Body of pancreas (tissue), 4 donors: ENCODE measurements at regions not wholly inside any gene's neighbourhood (a gene's known extent, or its start where the extent isn't known, plus 50 kb on each side); places are given as distances from the start of the nearest gene placed in this dataset.

ENCODE experiments used
- POLR2A ChIP-seq, 3 donors: fragments of 450-650 bp; IDR thresholded peaks; one replicate each; pipeline ENCODE4 v1.6.1; 2016; ENCODE audit warnings: antibody characterized with exemption in 3 of 3, mild to moderate bottlenecking in 2 of 3
- TF ChIP-seq, protein P1 (sequence below), 7 experiments: fragments of 450-650 bp in 4 of 7; fragments of 200-600 bp in 3 of 7; sonication (generic) in 3 of 7; IDR thresholded peaks; one replicate each; pipeline ENCODE4 v1.5.1; 2016 to 2019; ENCODE audit warnings: antibody characterized with exemption in 7 of 7

- TF ChIP-seq, protein P1, sequence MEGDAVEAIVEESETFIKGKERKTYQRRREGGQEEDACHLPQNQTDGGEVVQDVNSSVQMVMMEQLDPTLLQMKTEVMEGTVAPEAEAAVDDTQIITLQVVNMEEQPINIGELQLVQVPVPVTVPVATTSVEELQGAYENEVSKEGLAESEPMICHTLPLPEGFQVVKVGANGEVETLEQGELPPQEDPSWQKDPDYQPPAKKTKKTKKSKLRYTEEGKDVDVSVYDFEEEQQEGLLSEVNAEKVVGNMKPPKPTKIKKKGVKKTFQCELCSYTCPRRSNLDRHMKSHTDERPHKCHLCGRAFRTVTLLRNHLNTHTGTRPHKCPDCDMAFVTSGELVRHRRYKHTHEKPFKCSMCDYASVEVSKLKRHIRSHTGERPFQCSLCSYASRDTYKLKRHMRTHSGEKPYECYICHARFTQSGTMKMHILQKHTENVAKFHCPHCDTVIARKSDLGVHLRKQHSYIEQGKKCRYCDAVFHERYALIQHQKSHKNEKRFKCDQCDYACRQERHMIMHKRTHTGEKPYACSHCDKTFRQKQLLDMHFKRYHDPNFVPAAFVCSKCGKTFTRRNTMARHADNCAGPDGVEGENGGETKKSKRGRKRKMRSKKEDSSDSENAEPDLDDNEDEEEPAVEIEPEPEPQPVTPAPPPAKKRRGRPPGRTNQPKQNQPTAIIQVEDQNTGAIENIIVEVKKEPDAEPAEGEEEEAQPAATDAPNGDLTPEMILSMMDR (IDR thresholded peaks at IDR 0.05): no peak
- no peak for TF ChIP-seq POLR2A (IDR thresholded peaks at IDR 0.05)
Observed at GRCh38 chr17:72381597-72382397, 261.0 kb downstream of the SOX9 start.
